ENCODE measurements at regions not wholly inside any gene's neighbourhood (a gene's known extent, or its start where the extent isn't known, plus 50 kb on each side); places are given as distances from the start of the nearest gene placed in this dataset.

GRCh38 chr1:104874044-104874443, 1124.3 kb downstream of the AMY1C start:
- Histone ChIP-seq H3K27me3 (ENCODE audit: control insufficient read depth, insufficient read depth, low read length) (no peaks in the 10 kb centered on the region), H3K9me3 (ENCODE audit: control insufficient read depth, insufficient read depth, low read depth, low read length) (no peaks in the 10 kb centered on the region), H3K27ac (ENCODE audit: low read length) (no peak overlapping the region), H3K36me3 (ENCODE audit: control insufficient read depth, insufficient read depth, low read length) (no peaks in the 10 kb centered on the region), H3K4me1 (ENCODE audit: control insufficient read depth, insufficient read depth, low read length) (no peaks in the 10 kb centered on the region), H3K4me3 (ENCODE audit: low read depth in 2 of 2, low read length in 2 of 2) (no peak overlapping the region)
- ChIA-PET CTCF (no interaction called here), POLR2A (no interaction called here)
- in situ Hi-C loops (cut with HindIII; ENCODE audit: low pct_unique_long_range_greater_than_20kb, low sequenced_read_pairs) (no loop called here), intact Hi-C loops (cut with micrococcal nuclease; ENCODE audit: unreplicated experiment) (no loop called here)
- TF ChIP-seq TCF7L2 (IDR thresholded peaks at IDR 0.05; ENCODE audit: low read depth, low read length), result no peak
- TF ChIP-seq POLR2AphosphoS5 (IDR thresholded peaks at IDR 0.05; ENCODE audit: low read depth, low read length), result no peak
- TF ChIP-seq REST (IDR thresholded peaks at IDR 0.05; ENCODE audit: insufficient read depth in 1 of 2, low read depth in 2 of 2, low read length in 1 of 2), result no peak
- no peak for TF ChIP-seq SIN3A (IDR thresholded peaks at IDR 0.05; ENCODE audit: borderline replicate concordance, insufficient read depth, low read depth, low read length)
- TF ChIP-seq, protein P1, sequence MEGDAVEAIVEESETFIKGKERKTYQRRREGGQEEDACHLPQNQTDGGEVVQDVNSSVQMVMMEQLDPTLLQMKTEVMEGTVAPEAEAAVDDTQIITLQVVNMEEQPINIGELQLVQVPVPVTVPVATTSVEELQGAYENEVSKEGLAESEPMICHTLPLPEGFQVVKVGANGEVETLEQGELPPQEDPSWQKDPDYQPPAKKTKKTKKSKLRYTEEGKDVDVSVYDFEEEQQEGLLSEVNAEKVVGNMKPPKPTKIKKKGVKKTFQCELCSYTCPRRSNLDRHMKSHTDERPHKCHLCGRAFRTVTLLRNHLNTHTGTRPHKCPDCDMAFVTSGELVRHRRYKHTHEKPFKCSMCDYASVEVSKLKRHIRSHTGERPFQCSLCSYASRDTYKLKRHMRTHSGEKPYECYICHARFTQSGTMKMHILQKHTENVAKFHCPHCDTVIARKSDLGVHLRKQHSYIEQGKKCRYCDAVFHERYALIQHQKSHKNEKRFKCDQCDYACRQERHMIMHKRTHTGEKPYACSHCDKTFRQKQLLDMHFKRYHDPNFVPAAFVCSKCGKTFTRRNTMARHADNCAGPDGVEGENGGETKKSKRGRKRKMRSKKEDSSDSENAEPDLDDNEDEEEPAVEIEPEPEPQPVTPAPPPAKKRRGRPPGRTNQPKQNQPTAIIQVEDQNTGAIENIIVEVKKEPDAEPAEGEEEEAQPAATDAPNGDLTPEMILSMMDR (IDR thresholded peaks at IDR 0.05), result no peak
- ATAC-seq (no peak), DNase-seq (ENCODE audit: low read depth, low spot score) (no peak)
- no TSS peak for BruUV-seq (replicated peaks)

DNA sequence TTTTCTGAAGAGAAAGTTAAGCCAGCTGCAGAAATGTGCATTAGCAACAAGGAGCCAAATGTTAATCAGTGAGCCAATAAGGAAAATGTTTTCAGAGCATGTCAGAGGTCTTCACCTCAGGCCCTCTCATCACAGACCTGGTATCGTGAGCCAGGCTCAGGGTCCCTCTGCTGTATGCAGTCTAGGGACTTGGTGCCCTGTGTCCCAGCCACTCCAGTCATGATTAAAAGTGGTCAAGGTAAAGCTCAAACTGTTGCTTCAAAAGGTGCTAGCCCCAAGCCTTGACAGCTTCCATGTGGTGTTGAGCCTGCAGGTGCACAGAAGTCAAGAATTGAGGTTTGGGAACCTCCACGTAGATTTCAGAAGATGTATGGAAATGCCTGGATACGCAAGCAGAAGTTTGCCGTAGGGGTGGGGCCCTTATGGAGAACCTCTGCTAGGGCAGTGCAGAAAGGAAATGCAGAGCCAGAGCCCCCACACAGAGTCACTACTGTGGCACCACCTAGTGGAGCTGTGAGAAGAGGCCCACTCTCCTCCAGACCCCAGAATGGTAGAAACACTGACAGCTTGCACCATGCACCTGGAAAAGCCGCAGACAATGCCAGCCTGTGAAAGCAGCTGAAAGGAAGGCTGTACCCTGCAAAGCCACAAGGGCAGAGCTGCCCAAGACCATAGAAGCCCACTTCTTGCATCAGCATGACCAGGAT, 1128.7 kb downstream of the AMY1C start:
- no peak for TF ChIP-seq SIN3A (IDR thresholded peaks at IDR 0.05; ENCODE audit: borderline replicate concordance, insufficient read depth, low read depth, low read length)
- TF ChIP-seq, protein P1 (IDR thresholded peaks at IDR 0.05), result no peak
- no peak for TF ChIP-seq REST (IDR thresholded peaks at IDR 0.05; ENCODE audit: insufficient read depth in 1 of 2, low read depth in 2 of 2, low read length in 1 of 2)
- TF ChIP-seq POLR2AphosphoS5 (IDR thresholded peaks at IDR 0.05; ENCODE audit: low read depth, low read length), result no peak
- no peak for TF ChIP-seq TCF7L2 (IDR thresholded peaks at IDR 0.05; ENCODE audit: low read depth, low read length)
- H3K27me3 ChIP-seq (ENCODE audit: control insufficient read depth, insufficient read depth, low read length), result no peaks in the 10 kb centered on the region
- H3K36me3 ChIP-seq (ENCODE audit: control insufficient read depth, insufficient read depth, low read length), result no peaks in the 10 kb centered on the region
- DNase-seq (ENCODE audit: low read depth, low spot score), result no peak
- BruUV-seq (replicated peaks), result no TSS peak
- no peaks in the 10 kb centered on the region for H3K4me1 ChIP-seq (ENCODE audit: control insufficient read depth, insufficient read depth, low read length)
- ChIA-PET CTCF (no interaction called here), POLR2A (no interaction called here)
- H3K4me3 ChIP-seq (ENCODE audit: low read depth in 2 of 2, low read length in 2 of 2), result no peak overlapping the region
- no peak for ATAC-seq
- no peaks in the 10 kb centered on the region for H3K9me3 ChIP-seq (ENCODE audit: control insufficient read depth, insufficient read depth, low read depth, low read length)
- in situ Hi-C loops (cut with HindIII; ENCODE audit: low pct_unique_long_range_greater_than_20kb, low sequenced_read_pairs) (no loop called here), intact Hi-C loops (cut with micrococcal nuclease; ENCODE audit: unreplicated experiment) (no loop called here)
- no peak overlapping the region for H3K27ac ChIP-seq (ENCODE audit: low read length)

All from Panc1 (cell line).